ENCODE measurements at regions not wholly inside any gene's neighbourhood (a gene's known extent, or its start where the extent isn't known, plus 50 kb on each side); places are given as distances from the start of the nearest gene placed in this dataset.

GRCh38 chr9:72424131-72424530 lies 59.1 kb upstream of the ZFAND5 start:
- TF ChIP-seq CTCF (conservative IDR thresholded peaks at IDR 0.05; ENCODE audit: low read depth, low read length) (no peak), EZH2 (IDR thresholded peaks at IDR 0.05; ENCODE audit: low read length, unreplicated experiment) (no peak), EZH2phosphoT487 (IDR thresholded peaks at IDR 0.05; ENCODE audit: borderline replicate concordance, low read length) (no peak)

Measured in PC-3 (cell line).